Hepatocyte (in vitro differentiated cells): ENCODE measurements at regions not wholly inside any gene's neighbourhood (a gene's known extent, or its start where the extent isn't known, plus 50 kb on each side); places are given as distances from the start of the nearest gene placed in this dataset.

Source experiments
- DNase-seq: peaks from one replicate; pipeline ENCODE4 v3.0.0-alpha.2; 2016; ENCODE audit warnings: low spot score
- H2AFZ ChIP-seq: fragments of 200-600 bp; sonication (generic); 2 replicates; pipeline ENCODE4 v1.6.0; 2016; ENCODE audit warnings: antibody characterized with exemption, mild to moderate bottlenecking
- H3K27ac ChIP-seq: fragments of 200-600 bp; sonication (generic); 2 replicates; pipeline ENCODE4 v1.5.1; 2016; ENCODE audit warnings: mild to moderate bottlenecking
- H3K27me3 ChIP-seq: fragments of 200-600 bp; sonication (generic); 2 replicates; pipeline ENCODE4 v1.6.1; 2016
- H3K36me3 ChIP-seq: fragments of 200-600 bp; sonication (generic); replicated peaks from 2 replicates; pipeline ENCODE4 v1.5.1; 2016; ENCODE audit warnings: low read depth; ENCODE audit not compliant: insufficient read depth
- H3K4me1 ChIP-seq: fragments of 200-600 bp; sonication (generic); 2 replicates; pipeline ENCODE4 v1.5.1; 2016; ENCODE audit warnings: mild to moderate bottlenecking, moderate library complexity; ENCODE audit not compliant: insufficient read depth
- H3K4me2 ChIP-seq: fragments of 200-600 bp; sonication (generic); 2 replicates; pipeline ENCODE4 v1.6.0; 2016
- H3K4me3 ChIP-seq: fragments of 200-600 bp; sonication (generic); 2 replicates; pipeline ENCODE4 v1.5.1; 2016; ENCODE audit warnings: mild to moderate bottlenecking
- H3K79me2 ChIP-seq: fragments of 200-600 bp; sonication (generic); 2 replicates; pipeline ENCODE4 v1.6.0; 2017; ENCODE audit warnings: mild to moderate bottlenecking
- H3K9me2 ChIP-seq: fragments of 200-600 bp; sonication (generic); replicated peaks from 2 replicates; pipeline ENCODE4 v1.6.0; 2017; ENCODE audit warnings: mild to moderate bottlenecking; ENCODE audit not compliant: insufficient read depth
- H3K9me3 ChIP-seq: fragments of 200-600 bp; sonication (generic); 2 replicates; pipeline ENCODE4 v1.5.1; 2016; ENCODE audit warnings: low read depth, mild to moderate bottlenecking
- H4K20me1 ChIP-seq: fragments of 200-600 bp; sonication (generic); 2 replicates; pipeline ENCODE4 v1.6.0; 2016; ENCODE audit warnings: mild to moderate bottlenecking; ENCODE audit not compliant: insufficient read depth, poor library complexity, severe bottlenecking
- CTCF ChIP-seq: fragments of 200-600 bp; sonication (generic); IDR thresholded peaks from 2 replicates; pipeline ENCODE4 v1.5.1; 2016; ENCODE audit warnings: antibody characterized with exemption, mild to moderate bottlenecking; ENCODE audit not compliant: poor library complexity
- EZH2 ChIP-seq: fragments of 200-600 bp; sonication (generic); IDR thresholded peaks from 2 replicates; pipeline ENCODE4 v1.6.1; 2016; ENCODE audit warnings: antibody characterized with exemption, mild to moderate bottlenecking, borderline replicate concordance
- EZH2phosphoT487 ChIP-seq: fragments of 200-600 bp; sonication (generic); IDR thresholded peaks from one replicate; pipeline ENCODE4 v1.6.1; 2018; ENCODE audit warnings: antibody characterized with exemption, mild to moderate bottlenecking, low read depth, moderate library complexity; ENCODE audit not compliant: unreplicated experiment, severe bottlenecking
- WGBS: methylation state at CpG from one replicate; pipeline ENCODE4 v1.1.6; 2016; ENCODE audit warnings: low lambda C conversion rate; ENCODE audit errors: missing lambda C conversion rate; 5-methylcytosine and 5-hydroxymethylcytosine counted together

- Histone ChIP-seq H3K9me3 (no peaks in the 10 kb centered on the region), H3K79me2 (no peaks in the 10 kb centered on the region), H3K4me1 (no peaks in the 10 kb centered on the region), H3K36me3 (no peaks in the 10 kb centered on the region), H3K27ac (no peak overlapping the region), H3K9me2 (no peaks in the 10 kb centered on the region), H2AFZ (no peak overlapping the region), H3K4me3 (no peak overlapping the region), H4K20me1 (no peaks in the 10 kb centered on the region), H3K27me3 (no peaks in the 10 kb centered on the region), H3K4me2 (no peak overlapping the region)
- WGBS, result 58% methylated on average over 5 of the region's 5 CpGs
- TF ChIP-seq CTCF, result no peak
- no peak for TF ChIP-seq EZH2
- no peak for DNase-seq
These were observed 232.4 kb upstream of the AJAP1 start for GRCh38 chr1:4421986-4422385.

GRCh38 chr1:4422504-4423289 is 231.7 kb upstream of the AJAP1 start:
- Histone ChIP-seq H3K4me1 (no peaks in the 10 kb centered on the region), H4K20me1 (no peaks in the 10 kb centered on the region), H3K27me3 (no peaks in the 10 kb centered on the region), H3K36me3 (no peaks in the 10 kb centered on the region), H3K9me3 (no peaks in the 10 kb centered on the region), H3K27ac (no peak overlapping the region), H3K4me2 (no peak overlapping the region), H3K4me3 (no peak overlapping the region), H3K9me2 (no peaks in the 10 kb centered on the region), H3K79me2 (no peaks in the 10 kb centered on the region), H2AFZ (no peak overlapping the region)
- DNase-seq, result no peak
- 65% methylated on average over 18 of the region's 18 CpGs for WGBS
- TF ChIP-seq CTCF (no peak), EZH2 (no peak), EZH2phosphoT487 (no peak)

GRCh38 chr1:4424254-4424653 is 230.2 kb upstream of the AJAP1 start:
- Histone ChIP-seq H3K4me3 (no peak overlapping the region), H3K9me3 (no peaks in the 10 kb centered on the region), H2AFZ (no peak overlapping the region), H3K79me2 (no peaks in the 10 kb centered on the region), H3K27me3 (no peaks in the 10 kb centered on the region), H3K4me2 (no peak overlapping the region), H3K4me1 (no peaks in the 10 kb centered on the region), H3K36me3 (no peaks in the 10 kb centered on the region), H3K9me2 (no peaks in the 10 kb centered on the region), H4K20me1 (no peaks in the 10 kb centered on the region), H3K27ac (no peak overlapping the region)
- TF ChIP-seq EZH2, result no peak
- TF ChIP-seq EZH2phosphoT487, result no peak
- TF ChIP-seq CTCF, result no peak
- DNase-seq, result no peak
- WGBS, result 88% methylated on average over 8 of the region's 8 CpGs
